ENCODE measurements at regions not wholly inside any gene's neighbourhood (a gene's known extent, or its start where the extent isn't known, plus 50 kb on each side); places are given as distances from the start of the nearest gene placed in this dataset.

DNA sequence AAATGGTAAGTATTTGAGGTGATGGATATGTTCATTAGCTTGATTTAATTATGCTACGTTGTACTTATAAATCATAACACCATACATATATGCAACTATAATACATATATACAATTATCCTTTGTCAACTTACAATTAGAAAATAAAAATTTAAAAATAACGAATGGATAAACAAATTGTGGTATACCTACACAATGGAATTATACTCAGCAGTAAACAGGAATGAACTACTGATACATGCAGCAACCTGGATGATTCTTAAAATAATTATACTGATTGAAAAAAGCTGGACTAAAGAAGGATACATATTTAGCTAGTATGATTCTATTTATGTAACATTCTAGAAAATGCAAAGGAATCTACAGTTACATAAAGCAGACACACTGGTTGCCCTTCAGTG, 425.7 kb downstream of the DYNC2H1 start:
- TF ChIP-seq, protein P1, sequence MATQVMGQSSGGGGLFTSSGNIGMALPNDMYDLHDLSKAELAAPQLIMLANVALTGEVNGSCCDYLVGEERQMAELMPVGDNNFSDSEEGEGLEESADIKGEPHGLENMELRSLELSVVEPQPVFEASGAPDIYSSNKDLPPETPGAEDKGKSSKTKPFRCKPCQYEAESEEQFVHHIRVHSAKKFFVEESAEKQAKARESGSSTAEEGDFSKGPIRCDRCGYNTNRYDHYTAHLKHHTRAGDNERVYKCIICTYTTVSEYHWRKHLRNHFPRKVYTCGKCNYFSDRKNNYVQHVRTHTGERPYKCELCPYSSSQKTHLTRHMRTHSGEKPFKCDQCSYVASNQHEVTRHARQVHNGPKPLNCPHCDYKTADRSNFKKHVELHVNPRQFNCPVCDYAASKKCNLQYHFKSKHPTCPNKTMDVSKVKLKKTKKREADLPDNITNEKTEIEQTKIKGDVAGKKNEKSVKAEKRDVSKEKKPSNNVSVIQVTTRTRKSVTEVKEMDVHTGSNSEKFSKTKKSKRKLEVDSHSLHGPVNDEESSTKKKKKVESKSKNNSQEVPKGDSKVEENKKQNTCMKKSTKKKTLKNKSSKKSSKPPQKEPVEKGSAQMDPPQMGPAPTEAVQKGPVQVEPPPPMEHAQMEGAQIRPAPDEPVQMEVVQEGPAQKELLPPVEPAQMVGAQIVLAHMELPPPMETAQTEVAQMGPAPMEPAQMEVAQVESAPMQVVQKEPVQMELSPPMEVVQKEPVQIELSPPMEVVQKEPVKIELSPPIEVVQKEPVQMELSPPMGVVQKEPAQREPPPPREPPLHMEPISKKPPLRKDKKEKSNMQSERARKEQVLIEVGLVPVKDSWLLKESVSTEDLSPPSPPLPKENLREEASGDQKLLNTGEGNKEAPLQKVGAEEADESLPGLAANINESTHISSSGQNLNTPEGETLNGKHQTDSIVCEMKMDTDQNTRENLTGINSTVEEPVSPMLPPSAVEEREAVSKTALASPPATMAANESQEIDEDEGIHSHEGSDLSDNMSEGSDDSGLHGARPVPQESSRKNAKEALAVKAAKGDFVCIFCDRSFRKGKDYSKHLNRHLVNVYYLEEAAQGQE (tag by site-specific recombination; IDR thresholded peaks at IDR 0.05): no peak
- TF ChIP-seq ZNF112 (tag by site-specific recombination; IDR thresholded peaks at IDR 0.05): no peak
- no peak for TF ChIP-seq ZNF10 (tag by site-specific recombination; IDR thresholded peaks at IDR 0.05)
- TF ChIP-seq ZNF544 (tag by site-specific recombination; IDR thresholded peaks at IDR 0.05): no peak
- TF ChIP-seq ZNF768 (tag by site-specific recombination; IDR thresholded peaks at IDR 0.05): no peak
- no peak for TF ChIP-seq ZNF175 (tag by site-specific recombination; IDR thresholded peaks at IDR 0.05)
- TF ChIP-seq, protein P2, sequence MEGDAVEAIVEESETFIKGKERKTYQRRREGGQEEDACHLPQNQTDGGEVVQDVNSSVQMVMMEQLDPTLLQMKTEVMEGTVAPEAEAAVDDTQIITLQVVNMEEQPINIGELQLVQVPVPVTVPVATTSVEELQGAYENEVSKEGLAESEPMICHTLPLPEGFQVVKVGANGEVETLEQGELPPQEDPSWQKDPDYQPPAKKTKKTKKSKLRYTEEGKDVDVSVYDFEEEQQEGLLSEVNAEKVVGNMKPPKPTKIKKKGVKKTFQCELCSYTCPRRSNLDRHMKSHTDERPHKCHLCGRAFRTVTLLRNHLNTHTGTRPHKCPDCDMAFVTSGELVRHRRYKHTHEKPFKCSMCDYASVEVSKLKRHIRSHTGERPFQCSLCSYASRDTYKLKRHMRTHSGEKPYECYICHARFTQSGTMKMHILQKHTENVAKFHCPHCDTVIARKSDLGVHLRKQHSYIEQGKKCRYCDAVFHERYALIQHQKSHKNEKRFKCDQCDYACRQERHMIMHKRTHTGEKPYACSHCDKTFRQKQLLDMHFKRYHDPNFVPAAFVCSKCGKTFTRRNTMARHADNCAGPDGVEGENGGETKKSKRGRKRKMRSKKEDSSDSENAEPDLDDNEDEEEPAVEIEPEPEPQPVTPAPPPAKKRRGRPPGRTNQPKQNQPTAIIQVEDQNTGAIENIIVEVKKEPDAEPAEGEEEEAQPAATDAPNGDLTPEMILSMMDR (tag by site-specific recombination; IDR thresholded peaks at IDR 0.05): no peak
- TF ChIP-seq TCF7L2 (IDR thresholded peaks at IDR 0.05; ENCODE audit: borderline replicate concordance, low read depth, low read length): no peak

Measured in HEK293 (cell line).